HL-60 (cell line): ENCODE measurements at regions not wholly inside any gene's neighbourhood (a gene's known extent, or its start where the extent isn't known, plus 50 kb on each side); places are given as distances from the start of the nearest gene placed in this dataset.

Source experiments
- GABPA ChIP-seq: IDR thresholded peaks from 2 replicates; pipeline ENCODE4 v1.6.1; 2012; ENCODE audit warnings: low read depth
- POLR2AphosphoS5 ChIP-seq: IDR thresholded peaks from 2 replicates; pipeline ENCODE4 v1.6.1; 2012; ENCODE audit warnings: low read depth
- TF ChIP-seq, protein P1 (sequence below): IDR thresholded peaks from one replicate; pipeline ENCODE4 v1.5.1; 2011; ENCODE audit warnings: low read length, control low read depth, inconsistent platforms; ENCODE audit not compliant: insufficient read depth
- TF ChIP-seq, protein P2 (sequence below): IDR thresholded peaks from 2 replicates; pipeline ENCODE4 v1.6.1; 2012; ENCODE audit warnings: low read depth; ENCODE audit not compliant: insufficient replicate concordance

DNA sequence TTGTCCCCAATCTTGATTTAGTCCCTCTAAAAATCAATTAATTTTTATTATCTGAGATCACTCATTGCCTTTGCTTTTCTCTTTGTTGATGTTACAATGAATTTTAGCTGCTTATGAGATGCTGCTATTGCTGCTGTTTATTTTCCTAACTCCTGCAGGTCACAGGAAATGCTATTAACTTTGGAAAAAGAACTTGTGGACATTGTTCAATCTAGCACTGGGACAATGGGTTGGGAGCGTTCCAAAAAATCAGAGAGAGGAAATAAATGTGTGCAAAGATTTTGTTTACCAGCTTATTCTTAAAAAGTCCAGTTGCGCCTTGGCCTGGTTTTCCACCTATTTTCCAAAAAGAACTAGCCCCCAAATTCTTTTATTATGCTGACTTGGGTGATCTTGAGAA is 268.3 kb downstream of the PTH2R start:
- TF ChIP-seq, protein P1, sequence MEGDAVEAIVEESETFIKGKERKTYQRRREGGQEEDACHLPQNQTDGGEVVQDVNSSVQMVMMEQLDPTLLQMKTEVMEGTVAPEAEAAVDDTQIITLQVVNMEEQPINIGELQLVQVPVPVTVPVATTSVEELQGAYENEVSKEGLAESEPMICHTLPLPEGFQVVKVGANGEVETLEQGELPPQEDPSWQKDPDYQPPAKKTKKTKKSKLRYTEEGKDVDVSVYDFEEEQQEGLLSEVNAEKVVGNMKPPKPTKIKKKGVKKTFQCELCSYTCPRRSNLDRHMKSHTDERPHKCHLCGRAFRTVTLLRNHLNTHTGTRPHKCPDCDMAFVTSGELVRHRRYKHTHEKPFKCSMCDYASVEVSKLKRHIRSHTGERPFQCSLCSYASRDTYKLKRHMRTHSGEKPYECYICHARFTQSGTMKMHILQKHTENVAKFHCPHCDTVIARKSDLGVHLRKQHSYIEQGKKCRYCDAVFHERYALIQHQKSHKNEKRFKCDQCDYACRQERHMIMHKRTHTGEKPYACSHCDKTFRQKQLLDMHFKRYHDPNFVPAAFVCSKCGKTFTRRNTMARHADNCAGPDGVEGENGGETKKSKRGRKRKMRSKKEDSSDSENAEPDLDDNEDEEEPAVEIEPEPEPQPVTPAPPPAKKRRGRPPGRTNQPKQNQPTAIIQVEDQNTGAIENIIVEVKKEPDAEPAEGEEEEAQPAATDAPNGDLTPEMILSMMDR, result no peak
- TF ChIP-seq POLR2AphosphoS5, result no peak
- no peak for TF ChIP-seq GABPA
- TF ChIP-seq, protein P2, sequence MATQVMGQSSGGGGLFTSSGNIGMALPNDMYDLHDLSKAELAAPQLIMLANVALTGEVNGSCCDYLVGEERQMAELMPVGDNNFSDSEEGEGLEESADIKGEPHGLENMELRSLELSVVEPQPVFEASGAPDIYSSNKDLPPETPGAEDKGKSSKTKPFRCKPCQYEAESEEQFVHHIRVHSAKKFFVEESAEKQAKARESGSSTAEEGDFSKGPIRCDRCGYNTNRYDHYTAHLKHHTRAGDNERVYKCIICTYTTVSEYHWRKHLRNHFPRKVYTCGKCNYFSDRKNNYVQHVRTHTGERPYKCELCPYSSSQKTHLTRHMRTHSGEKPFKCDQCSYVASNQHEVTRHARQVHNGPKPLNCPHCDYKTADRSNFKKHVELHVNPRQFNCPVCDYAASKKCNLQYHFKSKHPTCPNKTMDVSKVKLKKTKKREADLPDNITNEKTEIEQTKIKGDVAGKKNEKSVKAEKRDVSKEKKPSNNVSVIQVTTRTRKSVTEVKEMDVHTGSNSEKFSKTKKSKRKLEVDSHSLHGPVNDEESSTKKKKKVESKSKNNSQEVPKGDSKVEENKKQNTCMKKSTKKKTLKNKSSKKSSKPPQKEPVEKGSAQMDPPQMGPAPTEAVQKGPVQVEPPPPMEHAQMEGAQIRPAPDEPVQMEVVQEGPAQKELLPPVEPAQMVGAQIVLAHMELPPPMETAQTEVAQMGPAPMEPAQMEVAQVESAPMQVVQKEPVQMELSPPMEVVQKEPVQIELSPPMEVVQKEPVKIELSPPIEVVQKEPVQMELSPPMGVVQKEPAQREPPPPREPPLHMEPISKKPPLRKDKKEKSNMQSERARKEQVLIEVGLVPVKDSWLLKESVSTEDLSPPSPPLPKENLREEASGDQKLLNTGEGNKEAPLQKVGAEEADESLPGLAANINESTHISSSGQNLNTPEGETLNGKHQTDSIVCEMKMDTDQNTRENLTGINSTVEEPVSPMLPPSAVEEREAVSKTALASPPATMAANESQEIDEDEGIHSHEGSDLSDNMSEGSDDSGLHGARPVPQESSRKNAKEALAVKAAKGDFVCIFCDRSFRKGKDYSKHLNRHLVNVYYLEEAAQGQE, result no peak
